ENCODE measurements at regions not wholly inside any gene's neighbourhood (a gene's known extent, or its start where the extent isn't known, plus 50 kb on each side); places are given as distances from the start of the nearest gene placed in this dataset.
A peak's percentile ranks its signal among the peaks of the same experiment; 100 is the strongest.
"Not testable (repeated sequence)": the region's sequence is repeated elsewhere in the genome, so short reads cannot be mapped to it uniquely, and the experiment has no call there.

GRCh38 chr3:107218864-107219269 is 158.4 kb upstream of the CCDC54 start:
- peak; percentile 73 for DNase-seq (ENCODE audit: low spot score)

- DNase-seq (ENCODE audit: low spot score): no peak
Measured at GRCh38 chr3:107220538-107220937, 156.7 kb upstream of the CCDC54 start.

- no peak for DNase-seq (ENCODE audit: low spot score)
Measured at GRCh38 chr3:107221856-107222255, 155.4 kb upstream of the CCDC54 start.

- DNase-seq (ENCODE audit: low spot score): no peak
Measured at GRCh38 chr3:107222907-107223306, 154.3 kb upstream of the CCDC54 start.

GRCh38 chr3:107224026-107224596 is 153.1 kb upstream of the CCDC54 start:
- DNase-seq (ENCODE audit: low spot score): no peak

GRCh38 chr3:107227091-107227490 is 150.1 kb upstream of the CCDC54 start:
- DNase-seq (ENCODE audit: low spot score): no peak

GRCh38 chr3:107233877-107234276 is 143.4 kb upstream of the CCDC54 start:
- DNase-seq (ENCODE audit: low spot score): not testable (repeated sequence)

- peak; percentile 38 for DNase-seq (ENCODE audit: low spot score)
Measured at GRCh38 chr3:107235193-107235927, 141.9 kb upstream of the CCDC54 start.

- DNase-seq (ENCODE audit: low spot score): peak; percentile 99
Measured at GRCh38 chr3:107235928-107236315, 141.3 kb upstream of the CCDC54 start.

GRCh38 chr3:107236655-107237337 is 140.4 kb upstream of the CCDC54 start:
- peak; percentile 59 for DNase-seq (ENCODE audit: low spot score)

GRCh38 chr3:107238787-107239186 is 138.5 kb upstream of the CCDC54 start:
- peak; percentile 68 for DNase-seq (ENCODE audit: low spot score)

GRCh38 chr3:107239703-107240102 is 137.5 kb upstream of the CCDC54 start:
- peak; percentile 64 for DNase-seq (ENCODE audit: low spot score)

GRCh38 chr3:107240183-107241091 is 136.8 kb upstream of the CCDC54 start:
- peak; percentile 82 for DNase-seq (ENCODE audit: low spot score)

- DNase-seq (ENCODE audit: low spot score): peak; percentile 54
Measured at GRCh38 chr3:107241217-107241616, 136.0 kb upstream of the CCDC54 start.

- DNase-seq (ENCODE audit: low spot score): no peak
Measured at GRCh38 chr3:107242579-107242978, 134.7 kb upstream of the CCDC54 start.

GRCh38 chr3:107247116-107247515 is 130.1 kb upstream of the CCDC54 start:
- no peak for DNase-seq (ENCODE audit: low spot score)

GRCh38 chr3:107249132-107249531 is 128.1 kb upstream of the CCDC54 start:
- no peak for DNase-seq (ENCODE audit: low spot score)

GRCh38 chr3:107250221-107250620 is 127.0 kb upstream of the CCDC54 start:
- no peak for DNase-seq (ENCODE audit: low spot score)

GRCh38 chr3:107251819-107252218 is 125.4 kb upstream of the CCDC54 start:
- peak; percentile 70 for DNase-seq (ENCODE audit: low spot score)

GRCh38 chr3:107256963-107257362 is 120.3 kb upstream of the CCDC54 start:
- DNase-seq (ENCODE audit: low spot score): no peak

- no peak for DNase-seq (ENCODE audit: low spot score)
Measured at GRCh38 chr3:107258300-107258699, 118.9 kb upstream of the CCDC54 start.

- DNase-seq (ENCODE audit: low spot score): no peak
Measured at GRCh38 chr3:107260207-107260606, 117.0 kb upstream of the CCDC54 start.
